OCI-LY7 (cell line): ENCODE measurements at regions not wholly inside any gene's neighbourhood (a gene's known extent, or its start where the extent isn't known, plus 50 kb on each side); places are given as distances from the start of the nearest gene placed in this dataset.

Experiments
- BruUV-seq: library from RNA; stranded (reverse); fragments of 400-500 nt; replicated peaks from 2 replicates; lab custom pipeline; 2021; lab: Mats Ljungman, UMichigan
- CTCF ChIA-PET: fragments of 300-600 bp; sonication (Branson Sonifier 250); formaldehyde crosslinking; loops from one replicate; lab custom pipeline; 2022; ENCODE audit warnings: antibody characterized with exemption; ENCODE audit not compliant: unreplicated experiment; lab: Charles Lee
- POLR2A ChIA-PET: fragments of 300-600 bp; sonication (Branson Sonifier 250); formaldehyde crosslinking; loops from one replicate; lab custom pipeline; 2022; ENCODE audit warnings: antibody characterized with exemption; lab: Charles Lee
- DNase-seq: peaks from one replicate; pipeline ENCODE4 v3.0.0-alpha.2; 2015; ENCODE audit warnings: low spot score
- H2AFZ ChIP-seq: fragments of 200-600 bp; sonication (generic), shearing (Covaris generic); 2 replicates; pipeline ENCODE4 v1.6.1; 2014; ENCODE audit warnings: mild to moderate bottlenecking, antibody characterized with exemption, low read length, moderate library complexity
- H3K27ac ChIP-seq: fragments of 200-600 bp; sonication (generic); 2 replicates; pipeline ENCODE4 v1.5.1; 2014; ENCODE audit warnings: mixed run types, low read depth, mild to moderate bottlenecking, moderate library complexity, low read length, inconsistent platforms; ENCODE audit not compliant: poor library complexity, severe bottlenecking
- H3K36me3 ChIP-seq: fragments of 200-600 bp; sonication (generic); 2 replicates; pipeline ENCODE4 v1.6.1; 2014; ENCODE audit warnings: mild to moderate bottlenecking, antibody characterized with exemption, low read length, moderate library complexity, mixed read lengths; ENCODE audit not compliant: insufficient read depth
- H3K4me1 ChIP-seq: fragments of 200-600 bp; sonication (generic); 2 replicates; pipeline ENCODE4 v1.5.1; 2014; ENCODE audit warnings: mild to moderate bottlenecking, low read length; ENCODE audit not compliant: insufficient read depth, poor library complexity, severe bottlenecking
- H3K4me2 ChIP-seq: fragments of 200-600 bp; sonication (generic); 2 replicates; pipeline ENCODE4 v1.6.1; 2014; ENCODE audit warnings: mild to moderate bottlenecking, low read length
- H3K4me3 ChIP-seq: fragments of 200-600 bp; sonication (generic); 2 replicates; pipeline ENCODE4 v1.5.1; 2014; ENCODE audit warnings: mild to moderate bottlenecking, low read depth, low read length; ENCODE audit not compliant: poor library complexity, severe bottlenecking
- H3K79me2 ChIP-seq: fragments of 200-600 bp; sonication (generic); 2 replicates; pipeline ENCODE4 v1.6.1; 2016; ENCODE audit warnings: low read depth, mild to moderate bottlenecking, low read length, moderate library complexity, mixed read lengths; ENCODE audit not compliant: insufficient read depth
- H3K9me2 ChIP-seq: fragments of 200-600 bp; sonication (generic); 2 replicates; pipeline ENCODE4 v1.6.1; 2016; ENCODE audit warnings: mild to moderate bottlenecking, low read length, mixed read lengths; ENCODE audit not compliant: insufficient read depth
- H3K9me3 ChIP-seq: fragments of 200-600 bp; sonication (generic); 2 replicates; pipeline ENCODE4 v1.6.1; 2014; ENCODE audit warnings: mild to moderate bottlenecking, mixed run types, low read length, mixed read lengths
- H4K20me1 ChIP-seq: fragments of 200-600 bp; sonication (generic); 2 replicates; pipeline ENCODE4 v1.6.1; 2014; ENCODE audit warnings: mild to moderate bottlenecking, antibody characterized with exemption, low read length, moderate library complexity, mixed read lengths; ENCODE audit not compliant: insufficient read depth
- EZH2phosphoT487 ChIP-seq: fragments of 200-600 bp; sonication (generic); IDR thresholded peaks from 2 replicates; pipeline ENCODE4 v1.6.1; 2018; ENCODE audit warnings: low read depth, borderline replicate concordance, mild to moderate bottlenecking, mixed run types, antibody characterized with exemption, low read length, moderate library complexity, mixed read lengths
- intact Hi-C: fragments of 100-400 bp; cut with micrococcal nuclease; formaldehyde crosslinking; loops from one replicate; pipeline ENCODE4 v1.10.0; 2022; ENCODE audit not compliant: unreplicated experiment
- TF ChIP-seq, protein P1 (sequence below): fragments of 200-600 bp; sonication (generic); conservative IDR thresholded peaks from 2 replicates; pipeline ENCODE4 v1.5.1; 2014; ENCODE audit warnings: mild to moderate bottlenecking, antibody characterized with exemption, low read length, moderate library complexity, mixed read lengths

DNA sequence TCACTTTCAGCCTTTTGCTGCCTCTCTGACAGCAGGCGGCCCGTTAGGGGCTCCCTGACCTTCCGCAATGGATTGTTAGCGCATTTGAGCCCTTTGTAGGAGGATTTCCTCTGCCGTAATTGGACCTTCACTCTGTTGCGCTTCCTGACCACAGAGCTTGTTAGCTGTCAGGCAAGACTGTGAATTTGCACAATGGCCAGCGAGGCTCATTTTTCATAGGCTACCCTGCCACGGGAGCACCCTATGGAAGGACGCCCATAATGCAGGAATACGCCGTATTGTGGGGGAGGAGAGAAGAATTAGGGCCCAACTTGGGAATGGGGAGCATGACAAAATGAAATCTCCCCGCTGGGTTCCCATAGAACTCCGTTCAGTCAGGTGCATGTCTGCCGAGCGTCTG, 205.2 kb upstream of the NLRP1 start:
- POLR2A ChIA-PET: no interaction called here
- BruUV-seq: no TSS peak

DNA sequence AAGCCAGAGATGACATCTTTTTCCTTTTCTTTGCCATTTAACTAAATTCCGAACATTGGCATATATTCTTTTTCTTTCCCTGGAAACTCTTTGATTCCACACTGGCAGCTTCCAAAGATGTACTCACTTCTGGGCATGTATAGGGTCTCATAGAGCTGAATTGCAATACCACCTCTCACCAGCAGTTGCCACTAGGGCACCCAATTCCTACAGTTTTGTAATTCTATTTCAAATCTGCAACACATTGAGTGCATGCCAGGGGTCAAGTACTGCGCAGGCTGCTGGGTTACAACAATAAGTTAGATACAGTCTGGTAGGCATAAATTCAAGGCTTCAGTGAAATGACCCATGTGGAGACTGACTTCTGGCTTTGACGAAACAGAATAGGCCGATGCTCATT, 208.8 kb upstream of the NLRP1 start:
- no peak overlapping the region for H3K4me3 ChIP-seq
- BruUV-seq: no TSS peak
- peaks cover 21% of the 10 kb centered on the region for H3K9me3 ChIP-seq
- no peaks in the 10 kb centered on the region for H4K20me1 ChIP-seq
- POLR2A ChIA-PET: no interaction called here
- H3K4me2 ChIP-seq: no peak overlapping the region
- intact Hi-C loops: no loop called here
- H3K36me3 ChIP-seq: no peaks in the 10 kb centered on the region
- CTCF ChIA-PET: no interaction called here
- no peak overlapping the region for H2AFZ ChIP-seq
- H3K9me2 ChIP-seq: no peaks in the 10 kb centered on the region
- DNase-seq: no peak
- no peaks in the 10 kb centered on the region for H3K4me1 ChIP-seq
- no peak overlapping the region for H3K27ac ChIP-seq
- TF ChIP-seq, protein P1, sequence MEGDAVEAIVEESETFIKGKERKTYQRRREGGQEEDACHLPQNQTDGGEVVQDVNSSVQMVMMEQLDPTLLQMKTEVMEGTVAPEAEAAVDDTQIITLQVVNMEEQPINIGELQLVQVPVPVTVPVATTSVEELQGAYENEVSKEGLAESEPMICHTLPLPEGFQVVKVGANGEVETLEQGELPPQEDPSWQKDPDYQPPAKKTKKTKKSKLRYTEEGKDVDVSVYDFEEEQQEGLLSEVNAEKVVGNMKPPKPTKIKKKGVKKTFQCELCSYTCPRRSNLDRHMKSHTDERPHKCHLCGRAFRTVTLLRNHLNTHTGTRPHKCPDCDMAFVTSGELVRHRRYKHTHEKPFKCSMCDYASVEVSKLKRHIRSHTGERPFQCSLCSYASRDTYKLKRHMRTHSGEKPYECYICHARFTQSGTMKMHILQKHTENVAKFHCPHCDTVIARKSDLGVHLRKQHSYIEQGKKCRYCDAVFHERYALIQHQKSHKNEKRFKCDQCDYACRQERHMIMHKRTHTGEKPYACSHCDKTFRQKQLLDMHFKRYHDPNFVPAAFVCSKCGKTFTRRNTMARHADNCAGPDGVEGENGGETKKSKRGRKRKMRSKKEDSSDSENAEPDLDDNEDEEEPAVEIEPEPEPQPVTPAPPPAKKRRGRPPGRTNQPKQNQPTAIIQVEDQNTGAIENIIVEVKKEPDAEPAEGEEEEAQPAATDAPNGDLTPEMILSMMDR: peak; percentile 69
- no peak for TF ChIP-seq EZH2phosphoT487
- no peaks in the 10 kb centered on the region for H3K79me2 ChIP-seq

More for the DNA sequence above, 205.2 kb upstream of the NLRP1 start:
- intact Hi-C loops: no loop called here
- Histone ChIP-seq H3K4me3 (no peak overlapping the region), H4K20me1 (no peaks in the 10 kb centered on the region), H3K9me3 (peaks cover 21% of the 10 kb centered on the region), H3K4me1 (peaks cover 26% of the 10 kb centered on the region), H3K4me2 (no peak overlapping the region), H3K36me3 (no peaks in the 10 kb centered on the region), H3K79me2 (no peaks in the 10 kb centered on the region), H2AFZ (no peak overlapping the region), H3K27ac (no peak overlapping the region), H3K9me2 (no peaks in the 10 kb centered on the region)
- CTCF ChIA-PET: no interaction called here
- no peak for DNase-seq
- TF ChIP-seq EZH2phosphoT487: no peak
- TF ChIP-seq, protein P1: no peak

DNA sequence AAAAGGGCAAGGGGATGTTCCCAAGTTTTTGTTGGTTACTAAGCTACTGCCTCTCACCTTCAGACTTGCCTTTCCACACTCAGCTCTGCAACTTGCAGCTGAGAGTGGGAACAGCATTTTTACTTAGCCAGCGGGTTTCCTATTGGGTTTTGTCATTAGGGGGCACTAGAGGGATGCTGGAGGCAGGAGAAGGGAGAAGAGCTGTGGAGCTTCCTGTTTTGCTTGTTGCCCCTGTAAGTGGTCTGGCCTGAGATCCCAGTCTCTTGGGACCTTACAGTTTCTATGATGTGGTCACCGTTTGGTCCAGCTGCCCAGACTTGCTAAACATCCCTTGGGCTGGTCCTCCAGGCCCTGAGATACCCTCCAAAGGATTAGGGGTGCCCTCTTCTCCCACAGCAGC, 209.6 kb upstream of the NLRP1 start:
- Histone ChIP-seq H3K9me3 (peaks cover 21% of the 10 kb centered on the region), H4K20me1 (no peaks in the 10 kb centered on the region), H2AFZ (no peak overlapping the region), H3K4me1 (no peaks in the 10 kb centered on the region), H3K4me2 (no peak overlapping the region), H3K4me3 (no peak overlapping the region), H3K36me3 (no peaks in the 10 kb centered on the region), H3K27ac (no peak overlapping the region), H3K9me2 (no peaks in the 10 kb centered on the region), H3K79me2 (no peaks in the 10 kb centered on the region)
- DNase-seq: no peak
- POLR2A ChIA-PET: no interaction called here
- intact Hi-C loops: no loop called here
- TF ChIP-seq, protein P1: peak; percentile 48
- no peak for TF ChIP-seq EZH2phosphoT487
- CTCF ChIA-PET: no interaction called here
- BruUV-seq: no TSS peak
